Endodermal cell (in vitro differentiated cells): ENCODE measurements at regions not wholly inside any gene's neighbourhood (a gene's known extent, or its start where the extent isn't known, plus 50 kb on each side); places are given as distances from the start of the nearest gene placed in this dataset.

Experiments
- DNase-seq: peaks from one replicate; pipeline ENCODE4 v3.0.0-alpha.2; 2017
- H3K27ac ChIP-seq: 2 replicates; pipeline ENCODE4 v1.5.1; 2013; ENCODE audit warnings: mild to moderate bottlenecking, low read depth, low read length, moderate library complexity
- H3K27me3 ChIP-seq: 2 replicates; pipeline ENCODE4 v1.6.1; 2013; ENCODE audit warnings: mild to moderate bottlenecking, low read length, moderate library complexity; ENCODE audit not compliant: insufficient read depth, control insufficient read depth, poor library complexity, severe bottlenecking
- H3K36me3 ChIP-seq: 2 replicates; pipeline ENCODE4 v1.7.0; 2013; ENCODE audit warnings: mild to moderate bottlenecking, low read length, moderate library complexity; ENCODE audit not compliant: control insufficient read depth, insufficient read depth
- H3K4me1 ChIP-seq: one replicate; pipeline ENCODE4 v1.7.0; 2013; ENCODE audit warnings: low read length; ENCODE audit not compliant: control insufficient read depth, insufficient read depth
- H3K4me3 ChIP-seq: 2 replicates; pipeline ENCODE4 v1.5.1; 2013; ENCODE audit warnings: mild to moderate bottlenecking, low read length, moderate library complexity
- H3K9ac ChIP-seq: 2 replicates; pipeline ENCODE4 v1.6.1; 2013; ENCODE audit warnings: mild to moderate bottlenecking, low read length, moderate library complexity; ENCODE audit not compliant: poor library complexity, severe bottlenecking; ENCODE audit errors: extremely low read depth
- H3K9me3 ChIP-seq: 2 replicates; pipeline ENCODE4 v1.6.1; 2013; ENCODE audit warnings: mild to moderate bottlenecking, low read length, moderate library complexity; ENCODE audit not compliant: control insufficient read depth
- H3K27ac Mint-ChIP-seq: 2 replicates; pipeline ENCODE4 v1.8.0; 2020; ENCODE audit warnings: mixed read lengths
- H3K27me3 Mint-ChIP-seq: 2 replicates; pipeline ENCODE4 v1.8.0; 2021; ENCODE audit warnings: mild to moderate bottlenecking, mixed read lengths; ENCODE audit not compliant: insufficient read depth
- H3K36me3 Mint-ChIP-seq: 2 replicates; pipeline ENCODE4 v1.8.0; 2020; ENCODE audit warnings: low read depth, mixed read lengths
- H3K4me1 Mint-ChIP-seq: 2 replicates; pipeline ENCODE4 v1.8.0; 2020; ENCODE audit warnings: mixed read lengths
- H3K4me3 Mint-ChIP-seq: 2 replicates; pipeline ENCODE4 v1.8.0; 2020; ENCODE audit warnings: mild to moderate bottlenecking, moderate library complexity, mixed read lengths
- H3K9me3 Mint-ChIP-seq: 2 replicates; pipeline ENCODE4 v1.8.0; 2020; ENCODE audit warnings: mild to moderate bottlenecking, mixed read lengths
- CTCF ChIP-seq: fragments of 200-600 bp; sonication (generic); conservative IDR thresholded peaks from 2 replicates; pipeline ENCODE4 v1.5.0; 2021; ENCODE audit warnings: antibody characterized with exemption, mild to moderate bottlenecking
- WGBS, 2 experiments: methylation state at CpG; one replicate each; pipeline versions ENCODE4 v1.1.5 to v1.1.7; 2013; ENCODE audit warnings: missing lambda C conversion rate in 2 of 2, mixed read lengths in 1 of 2; ENCODE audit not compliant: insufficient coverage in 1 of 2, insufficient read length in 1 of 2; 5-methylcytosine and 5-hydroxymethylcytosine counted together

GRCh38 chr12:91851741-91852477 lies 293.7 kb downstream of the BTG1 start:
- H3K27ac ChIP-seq = no peak overlapping the region
- Mint-ChIP-seq H3K4me1 (no peaks in the 10 kb centered on the region), H3K4me3 (no peak overlapping the region), H3K27me3 (no peaks in the 10 kb centered on the region), H3K36me3 (no peaks in the 10 kb centered on the region), H3K27ac (no peak overlapping the region), H3K9me3 (no peaks in the 10 kb centered on the region)
- H3K36me3 ChIP-seq = no peaks in the 10 kb centered on the region
- no peaks in the 10 kb centered on the region for H3K4me1 ChIP-seq
- H3K9ac ChIP-seq = no peak overlapping the region
- no peak overlapping the region for H3K4me3 ChIP-seq
- no peaks in the 10 kb centered on the region for H3K27me3 ChIP-seq
- no peak for DNase-seq
- no peak for TF ChIP-seq CTCF
- no peaks in the 10 kb centered on the region for H3K9me3 ChIP-seq

- no peak for TF ChIP-seq CTCF
- Mint-ChIP-seq H3K9me3 (peaks cover 7% of the 10 kb centered on the region), H3K36me3 (no peaks in the 10 kb centered on the region)
Measured at GRCh38 chr12:91846466-91847055, 299.1 kb downstream of the BTG1 start.

GRCh38 chr12:91845365-91845764 lies 300.3 kb downstream of the BTG1 start:
- no peak overlapping the region for H3K4me3 Mint-ChIP-seq
- H3K27me3 ChIP-seq = no peaks in the 10 kb centered on the region
- H3K4me3 ChIP-seq = no peak overlapping the region
- WGBS, 2 experiments = 29% methylated on average over 1 of the region's 1 CpG; no CpG with 5 or more reads in 1 of the 2 experiments
- peaks cover 2% of the 10 kb centered on the region for H3K4me1 Mint-ChIP-seq
- H3K9me3 ChIP-seq = peaks cover 10% of the 10 kb centered on the region
- DNase-seq = no peak
- H3K36me3 Mint-ChIP-seq = no peaks in the 10 kb centered on the region
- no peak overlapping the region for H3K27ac Mint-ChIP-seq
- no peak overlapping the region for H3K9ac ChIP-seq
- no peaks in the 10 kb centered on the region for H3K36me3 ChIP-seq
- TF ChIP-seq CTCF = no peak
- no peaks in the 10 kb centered on the region for H3K4me1 ChIP-seq
- H3K27ac ChIP-seq = no peak overlapping the region
- no peaks in the 10 kb centered on the region for H3K27me3 Mint-ChIP-seq
- H3K9me3 Mint-ChIP-seq = peaks cover 7% of the 10 kb centered on the region

More at GRCh38 chr12:91846466-91847055, 299.1 kb downstream of the BTG1 start:
- Histone ChIP-seq H3K36me3 (no peaks in the 10 kb centered on the region), H3K4me1 (no peaks in the 10 kb centered on the region), H3K9me3 (no peaks in the 10 kb centered on the region), H3K27me3 (no peaks in the 10 kb centered on the region), H3K4me3 (no peak overlapping the region), H3K9ac (no peak overlapping the region), H3K27ac (no peak overlapping the region)
- Mint-ChIP-seq H3K4me3 (no peak overlapping the region), H3K27ac (no peak overlapping the region), H3K4me1 (peaks cover 2% of the 10 kb centered on the region), H3K27me3 (no peaks in the 10 kb centered on the region)
- WGBS, 2 experiments = 100% methylated on average over 1 of the region's 1 CpG; no CpG with 5 or more reads in 1 of the 2 experiments
- DNase-seq = no peak
